ENCODE measurements at regions not wholly inside any gene's neighbourhood (a gene's known extent, or its start where the extent isn't known, plus 50 kb on each side); places are given as distances from the start of the nearest gene placed in this dataset.

DNA sequence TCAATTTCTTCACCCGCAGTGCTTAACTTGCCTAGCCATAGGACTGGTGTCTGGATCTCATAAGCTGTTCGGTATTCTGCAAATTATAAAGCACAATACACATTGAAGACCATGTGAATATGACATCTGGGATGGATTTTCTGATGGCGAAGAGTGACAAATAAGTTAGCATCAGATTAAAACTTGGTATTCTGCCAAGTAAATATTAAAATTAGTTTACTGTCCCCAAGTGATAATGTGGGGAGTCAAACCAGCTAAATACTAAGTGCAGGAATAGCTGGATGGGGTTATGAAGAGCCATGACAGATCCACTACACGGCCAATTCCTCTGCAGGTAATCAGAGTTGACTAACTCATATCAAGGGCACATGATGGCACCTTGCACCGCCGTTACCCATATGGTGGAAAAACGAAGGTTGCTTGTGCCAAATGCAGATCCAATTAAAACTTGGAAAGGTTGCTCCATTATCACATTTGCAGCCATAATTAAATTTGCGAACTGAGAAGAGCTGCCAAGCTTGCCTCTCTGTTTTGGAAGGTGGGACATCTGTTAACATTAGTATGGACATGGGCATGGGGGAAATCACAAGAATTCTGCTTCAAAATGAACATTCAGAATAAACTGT, 114.9 kb upstream of the TOM1L1 start:
- in situ Hi-C loops (cut with HindIII; ENCODE audit: low sequenced_read_pairs) = loop anchor here (25.0 kb wide), 1 partner anchor 102 kb away; no protein-coding TSS in a partner anchor

- in situ Hi-C loops (cut with HindIII; ENCODE audit: low sequenced_read_pairs) = loop anchor here (25.0 kb wide), 1 partner anchor 98 kb away; no protein-coding TSS in a partner anchor
These were observed 111.4 kb upstream of the TOM1L1 start for GRCh38 chr17:54789101-54789880.

- in situ Hi-C loops (cut with HindIII; ENCODE audit: low sequenced_read_pairs) = loop anchor here (25.0 kb wide), 1 partner anchor 94 kb away; no protein-coding TSS in a partner anchor
These were observed 107.4 kb upstream of the TOM1L1 start for GRCh38 chr17:54793271-54793670.

DNA sequence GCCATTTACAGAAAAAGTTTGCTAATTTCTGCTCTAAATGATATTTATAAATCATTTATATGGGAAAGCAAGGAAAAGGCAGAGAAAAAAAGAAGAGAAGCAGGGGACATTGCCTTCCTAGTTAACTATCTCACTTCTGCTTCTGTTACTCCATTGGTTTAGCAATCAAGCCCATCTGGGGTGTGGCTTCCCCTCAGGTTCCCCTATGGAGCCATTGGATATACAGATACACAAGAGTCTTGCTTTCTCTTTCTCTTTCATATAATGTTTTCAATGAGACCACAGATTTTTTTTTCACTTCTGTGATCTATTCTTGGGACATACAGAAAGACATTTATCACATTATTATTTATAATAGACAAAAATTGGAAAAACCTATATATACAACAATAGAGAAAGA, 105.6 kb upstream of the TOM1L1 start:
- in situ Hi-C loops (cut with HindIII; ENCODE audit: low sequenced_read_pairs) = loop anchor here (25.0 kb wide), 1 partner anchor 92 kb away; no protein-coding TSS in a partner anchor

GRCh38 chr17:54807331-54807730, 93.3 kb upstream of the TOM1L1 start:
- in situ Hi-C loops (cut with HindIII; ENCODE audit: low sequenced_read_pairs) = no loop called here

DNA sequence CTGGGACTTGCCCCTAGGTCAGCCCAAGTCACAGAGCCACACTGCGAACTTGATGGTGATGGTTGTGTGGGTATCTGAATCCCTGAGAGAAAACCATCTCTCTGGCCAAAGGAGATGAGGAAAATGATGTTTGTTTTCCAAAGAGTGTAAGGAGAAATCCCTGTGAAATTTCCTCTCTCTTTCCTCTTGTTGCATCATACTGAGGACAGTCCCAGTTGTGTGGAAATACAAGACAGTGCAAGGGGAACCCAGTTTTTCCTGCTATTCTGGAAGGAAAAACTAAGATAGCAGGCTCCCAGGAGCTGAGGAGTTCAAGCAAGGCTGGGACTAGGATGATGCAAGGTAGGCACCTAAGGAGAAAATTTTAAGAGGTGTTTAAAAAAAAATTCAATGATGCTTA, 86.8 kb upstream of the TOM1L1 start:
- in situ Hi-C loops (cut with HindIII; ENCODE audit: low sequenced_read_pairs) = no loop called here

DNA sequence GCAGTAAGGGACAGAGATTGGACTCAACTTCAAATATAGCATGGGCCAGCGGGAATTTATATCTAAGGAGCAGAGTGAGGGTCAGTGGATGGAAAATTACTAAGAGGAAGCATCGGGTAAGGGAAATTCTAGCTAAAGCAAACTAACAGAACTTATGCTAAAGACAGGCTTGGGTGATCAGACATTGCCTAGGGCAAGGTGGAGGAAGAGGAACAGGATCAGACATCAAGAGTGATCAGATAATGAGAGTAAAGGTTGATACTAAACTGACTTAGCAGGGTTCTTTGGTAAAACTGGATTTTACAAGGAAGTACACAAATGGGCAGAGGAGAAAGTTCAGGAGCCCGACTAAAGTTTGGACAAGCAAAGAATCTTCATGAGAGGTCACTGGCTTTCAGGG, 86.3 kb upstream of the TOM1L1 start:
- in situ Hi-C loops (cut with HindIII; ENCODE audit: low sequenced_read_pairs) = no loop called here

GRCh38 chr17:54834086-54834485, 66.6 kb upstream of the TOM1L1 start:
- in situ Hi-C loops (cut with HindIII; ENCODE audit: low sequenced_read_pairs) = no loop called here

DNA sequence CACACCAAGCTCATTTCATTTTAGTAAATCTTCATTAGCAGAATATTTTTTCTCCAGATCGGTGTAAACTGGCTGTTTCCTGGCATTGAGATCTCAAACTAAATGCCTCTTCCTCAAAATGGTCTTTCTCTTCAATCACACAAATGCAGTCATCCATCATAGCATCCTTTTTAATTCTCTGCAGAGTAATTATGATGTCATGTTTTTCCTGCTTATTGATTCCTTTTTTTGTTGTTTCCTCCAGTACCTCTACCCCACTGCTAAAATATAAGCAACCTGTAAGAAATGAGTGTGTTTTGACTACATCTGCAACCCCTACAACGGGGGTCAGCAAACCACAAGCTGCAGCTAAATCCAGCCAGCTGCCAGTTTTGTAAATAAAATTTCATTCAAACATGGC, 65.6 kb upstream of the TOM1L1 start:
- in situ Hi-C loops (cut with HindIII; ENCODE audit: low sequenced_read_pairs) = no loop called here

DNA sequence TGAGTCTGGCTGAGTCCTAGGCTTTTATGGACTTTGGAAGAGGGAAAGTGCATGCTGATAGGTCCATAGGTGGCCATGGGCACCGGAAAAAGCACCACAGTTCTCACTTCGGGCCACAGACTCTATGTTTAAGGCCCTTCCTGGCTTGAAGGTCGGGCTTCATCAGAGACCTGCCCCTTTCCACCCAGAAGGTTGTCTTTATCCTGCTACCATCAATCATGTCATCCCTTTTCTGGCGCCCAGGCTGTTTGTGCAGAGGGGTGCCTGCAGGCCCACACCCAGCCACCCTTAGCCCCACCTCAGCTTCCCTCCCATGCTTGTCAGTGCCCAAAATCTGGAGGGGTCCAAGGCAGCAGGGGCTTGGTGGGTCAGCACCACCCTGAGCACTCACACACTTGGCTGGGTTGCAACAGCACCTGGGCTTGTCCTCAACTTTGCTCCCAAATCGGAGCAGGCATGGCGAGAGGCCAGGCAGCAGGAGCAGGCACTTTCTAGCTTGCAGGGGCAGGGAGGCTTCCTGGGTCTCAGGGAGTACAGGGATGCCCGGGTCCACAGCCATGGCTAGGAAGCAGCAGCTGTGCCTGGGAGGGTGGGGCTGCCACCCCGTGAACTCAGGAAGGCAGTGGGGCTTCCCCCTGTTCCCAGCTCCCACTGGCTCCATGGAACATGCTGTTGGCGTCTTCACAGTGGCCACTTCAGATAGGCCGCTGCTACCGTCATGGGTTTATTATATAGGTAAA, 63.8 kb upstream of the TOM1L1 start:
- in situ Hi-C loops (cut with HindIII; ENCODE audit: low sequenced_read_pairs) = no loop called here

DNA sequence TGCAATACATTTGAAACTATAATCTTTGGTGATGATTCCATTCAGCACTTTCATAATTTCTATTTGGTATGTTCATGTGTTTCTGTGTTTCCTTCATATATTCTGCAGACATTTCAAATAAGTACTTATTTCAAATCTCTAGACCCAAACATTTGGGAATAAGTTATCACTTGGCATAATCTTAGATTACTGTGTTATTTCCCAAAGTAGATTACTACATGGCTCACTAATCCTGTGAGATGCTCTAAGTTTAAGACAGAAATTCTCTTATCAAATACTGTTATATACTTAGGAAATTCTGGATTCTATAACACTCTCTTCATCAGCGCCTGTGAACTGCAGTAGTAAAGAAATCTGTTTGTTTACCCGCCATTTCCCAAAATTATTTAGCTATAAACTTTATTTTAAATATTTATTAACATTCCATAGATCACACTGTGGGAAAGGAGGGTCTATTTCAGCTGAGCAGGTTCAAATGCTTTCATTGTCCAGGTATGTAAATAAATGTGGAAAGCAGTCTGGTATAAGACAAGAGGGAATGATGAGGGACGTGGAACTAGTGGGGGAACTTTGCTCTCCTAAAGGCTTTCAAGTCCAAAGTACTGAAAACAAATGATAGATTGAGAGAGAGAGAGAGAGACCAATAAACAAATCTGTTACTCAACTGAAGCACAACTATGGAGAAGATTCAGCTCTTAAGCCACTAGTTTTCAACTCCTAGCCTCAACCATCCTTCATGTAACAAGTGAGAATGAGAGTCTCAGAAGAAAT, 61.8 kb upstream of the TOM1L1 start:
- in situ Hi-C loops (cut with HindIII; ENCODE audit: low sequenced_read_pairs) = no loop called here

GRCh38 chr17:54839447-54839846, 61.2 kb upstream of the TOM1L1 start:
- in situ Hi-C loops (cut with HindIII; ENCODE audit: low sequenced_read_pairs) = no loop called here

GRCh38 chr17:54840885-54841591, 59.6 kb upstream of the TOM1L1 start:
- in situ Hi-C loops (cut with HindIII; ENCODE audit: low sequenced_read_pairs) = no loop called here

DNA sequence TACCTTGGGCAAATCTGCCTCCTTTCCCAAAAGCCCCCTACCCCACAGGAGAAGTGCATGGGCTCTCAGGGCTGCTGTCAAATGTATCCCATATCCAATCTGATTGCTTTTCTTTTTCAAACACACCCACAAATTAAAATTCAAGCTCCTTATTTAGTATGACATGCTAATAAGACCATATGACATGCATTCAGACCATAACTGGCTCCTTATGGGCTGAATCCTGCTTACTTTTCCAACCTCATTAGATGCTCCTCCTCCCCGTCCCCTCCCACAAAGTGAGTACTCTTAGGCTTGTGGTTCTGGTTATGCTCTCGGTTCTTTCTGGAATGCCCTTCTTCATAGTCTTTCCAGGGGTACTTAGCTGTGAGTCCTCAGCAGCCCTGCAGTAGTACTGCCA, 59.0 kb upstream of the TOM1L1 start:
- in situ Hi-C loops (cut with HindIII; ENCODE audit: low sequenced_read_pairs) = no loop called here

DNA sequence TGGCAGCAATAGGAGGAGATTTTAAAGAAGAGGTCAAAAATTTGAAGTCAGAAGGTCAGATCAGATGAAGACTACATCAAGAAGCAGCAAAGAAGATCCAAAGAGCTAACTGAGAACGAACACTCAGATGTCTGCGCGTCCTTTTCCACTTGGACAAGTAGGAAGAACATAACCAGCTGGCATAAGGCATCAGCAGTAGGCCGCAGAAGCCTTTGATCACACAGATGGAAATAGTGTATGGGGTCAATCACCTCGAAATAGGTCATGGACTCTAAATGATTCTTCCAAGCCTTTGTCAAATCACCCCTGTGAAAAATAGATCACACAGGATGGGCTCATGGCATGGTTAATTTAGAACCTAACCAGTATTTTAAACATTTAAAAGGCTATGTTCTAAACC, 56.4 kb upstream of the TOM1L1 start:
- in situ Hi-C loops (cut with HindIII; ENCODE audit: low sequenced_read_pairs) = no loop called here

GRCh38 chr17:54848368-54848987, 52.2 kb upstream of the TOM1L1 start:
- in situ Hi-C loops (cut with HindIII; ENCODE audit: low sequenced_read_pairs) = no loop called here

DNA sequence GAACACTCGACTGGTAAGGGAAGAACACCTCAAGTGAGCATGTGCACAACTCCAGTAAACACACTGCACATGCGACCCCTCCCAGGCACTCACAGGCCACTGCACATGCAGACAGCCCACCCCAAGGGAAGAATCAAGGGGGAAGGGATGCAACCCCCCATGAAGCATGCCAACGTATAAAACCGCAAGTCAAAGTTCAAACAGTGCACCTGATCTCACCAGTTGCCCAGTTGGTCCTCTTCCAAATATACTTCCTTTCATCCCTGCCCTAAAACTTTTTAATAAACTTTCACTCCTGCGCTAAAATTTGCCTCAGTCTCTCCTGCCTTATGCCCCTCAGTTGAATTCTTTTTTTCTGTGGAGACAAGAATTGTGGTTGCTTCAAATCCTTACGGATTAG, 51.0 kb upstream of the TOM1L1 start:
- in situ Hi-C loops (cut with HindIII; ENCODE audit: low sequenced_read_pairs) = no loop called here
